ENCODE measurements at regions not wholly inside any gene's neighbourhood (a gene's known extent, or its start where the extent isn't known, plus 50 kb on each side); places are given as distances from the start of the nearest gene placed in this dataset.

DNA sequence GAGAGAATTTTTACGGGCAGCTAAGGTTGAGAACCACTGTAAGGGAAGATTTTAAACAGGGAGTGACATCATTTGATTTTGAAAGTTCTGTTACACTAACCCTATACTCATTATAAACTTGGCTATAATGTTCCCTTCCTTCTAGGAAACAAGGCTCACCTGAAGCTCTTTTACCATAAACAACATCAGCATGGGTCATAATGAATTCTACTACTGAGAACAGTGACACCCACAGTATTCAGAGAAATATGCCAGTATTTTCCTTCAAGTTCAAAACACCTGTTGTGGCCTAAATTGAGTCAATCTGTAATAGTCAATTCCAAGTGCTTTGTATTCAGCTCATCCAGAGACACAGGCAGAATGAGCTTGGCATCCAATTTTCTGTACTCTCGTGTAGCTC is 175.3 kb upstream of the STT3B start:
- H3K36me3 ChIP-seq, result no peaks in the 10 kb centered on the region
- no peak overlapping the region for H3K4me3 ChIP-seq
- ATAC-seq (ENCODE audit: low FRiP score in 2 of 2) (no peak), DNase-seq (no peak)
- H3K27ac ChIP-seq, result no peak overlapping the region
- no peaks in the 10 kb centered on the region for H3K27me3 ChIP-seq
- no peaks in the 10 kb centered on the region for H3K4me1 ChIP-seq
- TF ChIP-seq EP300 (IDR thresholded peaks at IDR 0.05) (no peak), POLR2A (IDR thresholded peaks at IDR 0.05) (no peak), POLR2AphosphoS5 (IDR thresholded peaks at IDR 0.05) (no peak)
- TF ChIP-seq, protein P1, sequence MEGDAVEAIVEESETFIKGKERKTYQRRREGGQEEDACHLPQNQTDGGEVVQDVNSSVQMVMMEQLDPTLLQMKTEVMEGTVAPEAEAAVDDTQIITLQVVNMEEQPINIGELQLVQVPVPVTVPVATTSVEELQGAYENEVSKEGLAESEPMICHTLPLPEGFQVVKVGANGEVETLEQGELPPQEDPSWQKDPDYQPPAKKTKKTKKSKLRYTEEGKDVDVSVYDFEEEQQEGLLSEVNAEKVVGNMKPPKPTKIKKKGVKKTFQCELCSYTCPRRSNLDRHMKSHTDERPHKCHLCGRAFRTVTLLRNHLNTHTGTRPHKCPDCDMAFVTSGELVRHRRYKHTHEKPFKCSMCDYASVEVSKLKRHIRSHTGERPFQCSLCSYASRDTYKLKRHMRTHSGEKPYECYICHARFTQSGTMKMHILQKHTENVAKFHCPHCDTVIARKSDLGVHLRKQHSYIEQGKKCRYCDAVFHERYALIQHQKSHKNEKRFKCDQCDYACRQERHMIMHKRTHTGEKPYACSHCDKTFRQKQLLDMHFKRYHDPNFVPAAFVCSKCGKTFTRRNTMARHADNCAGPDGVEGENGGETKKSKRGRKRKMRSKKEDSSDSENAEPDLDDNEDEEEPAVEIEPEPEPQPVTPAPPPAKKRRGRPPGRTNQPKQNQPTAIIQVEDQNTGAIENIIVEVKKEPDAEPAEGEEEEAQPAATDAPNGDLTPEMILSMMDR (IDR thresholded peaks at IDR 0.05), result no peak
- H3K9me3 ChIP-seq, result no peaks in the 10 kb centered on the region
- 91 to 98% methylated on average over 2 of the region's 2 CpGs for WGBS, 2 donors

DNA sequence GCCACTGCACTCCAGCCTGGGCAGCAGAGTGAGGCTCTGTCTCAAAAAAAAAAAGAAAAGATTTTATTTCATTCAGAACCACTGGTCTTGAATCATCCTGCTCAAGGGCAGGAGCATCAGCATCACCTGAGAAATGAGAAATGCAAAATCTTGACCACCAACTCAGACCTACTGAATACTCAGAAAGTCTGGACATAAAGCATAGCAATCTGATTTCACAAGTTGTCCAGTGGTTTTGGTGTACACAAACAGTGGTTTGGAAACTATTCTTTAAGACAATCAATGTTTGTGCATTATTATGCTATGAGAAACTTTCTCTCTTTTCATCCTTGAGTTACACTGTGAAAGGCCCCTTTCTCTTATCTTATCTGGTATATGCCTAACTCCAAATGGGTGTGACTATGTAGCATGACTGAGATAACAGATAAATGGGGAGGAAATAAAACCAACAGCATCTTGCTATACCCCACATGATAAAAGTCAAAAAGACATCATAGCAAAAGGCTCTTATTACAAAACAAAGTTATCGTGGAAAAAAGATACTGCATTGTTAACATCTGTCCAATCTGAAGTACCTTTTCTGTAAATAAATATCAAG is 174.2 kb upstream of the STT3B start:
- no peaks in the 10 kb centered on the region for H3K9me3 ChIP-seq
- no peaks in the 10 kb centered on the region for H3K36me3 ChIP-seq
- no peak overlapping the region for H3K4me3 ChIP-seq
- no peaks in the 10 kb centered on the region for H3K4me1 ChIP-seq
- no peaks in the 10 kb centered on the region for H3K27me3 ChIP-seq
- DNase-seq (no peak), ATAC-seq (ENCODE audit: low FRiP score in 2 of 2) (no peak)
- no peak overlapping the region for H3K27ac ChIP-seq
- TF ChIP-seq EP300 (IDR thresholded peaks at IDR 0.05) (no peak), POLR2AphosphoS5 (IDR thresholded peaks at IDR 0.05) (no peak), POLR2A (IDR thresholded peaks at IDR 0.05) (no peak)
- TF ChIP-seq, protein P1 (IDR thresholded peaks at IDR 0.05), result no peak
- 79 to 87% methylated on average over 1 of the region's 1 CpG for WGBS, 2 donors

- no peak overlapping the region for H3K27ac ChIP-seq
- DNase-seq, result no peak
Measured at GRCh38 chr3:31361371-31362273, 171.1 kb upstream of the STT3B start.

DNA sequence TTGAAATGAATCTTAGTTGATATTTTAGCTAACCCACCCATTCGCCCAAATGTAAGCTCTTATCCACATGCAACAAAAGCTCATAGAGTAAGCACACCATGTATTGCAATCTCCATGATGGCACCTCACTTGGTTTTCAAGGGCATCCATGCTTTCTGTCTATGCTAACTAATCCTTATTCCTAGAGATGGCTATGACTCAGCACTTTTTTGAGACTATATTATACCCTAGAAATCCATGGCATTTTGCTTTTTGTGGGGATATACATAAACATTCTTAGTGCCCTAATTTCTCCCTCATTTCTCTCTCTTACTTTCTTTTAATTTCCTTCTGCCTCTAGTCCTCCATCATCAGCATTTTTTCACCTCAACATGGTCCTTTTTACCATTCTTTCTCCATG is 168.5 kb upstream of the STT3B start:
- WGBS, 2 donors, result 100% methylated on average over 1 of the region's 1 CpG
- DNase-seq (no peak), ATAC-seq (ENCODE audit: low FRiP score in 2 of 2) (no peak)
- TF ChIP-seq POLR2A (IDR thresholded peaks at IDR 0.05) (no peak), POLR2AphosphoS5 (IDR thresholded peaks at IDR 0.05) (no peak), EP300 (IDR thresholded peaks at IDR 0.05) (no peak)
- TF ChIP-seq, protein P1 (IDR thresholded peaks at IDR 0.05), result no peak
- no peaks in the 10 kb centered on the region for H3K4me1 ChIP-seq
- no peaks in the 10 kb centered on the region for H3K36me3 ChIP-seq
- no peak overlapping the region for H3K27ac ChIP-seq
- H3K9me3 ChIP-seq, result no peaks in the 10 kb centered on the region
- H3K4me3 ChIP-seq, result no peak overlapping the region
- H3K27me3 ChIP-seq, result no peaks in the 10 kb centered on the region

More at GRCh38 chr3:31361371-31362273, 171.1 kb upstream of the STT3B start:
- TF ChIP-seq POLR2AphosphoS5 (IDR thresholded peaks at IDR 0.05), result no peak
- TF ChIP-seq, protein P1 (IDR thresholded peaks at IDR 0.05), result no peak
- TF ChIP-seq POLR2A (IDR thresholded peaks at IDR 0.05), result no peak
- no peak for TF ChIP-seq EP300 (IDR thresholded peaks at IDR 0.05)
- whole genome bisulfite sequencing, 2 donors, result 69% methylated on average over 6 of the region's 6 CpGs
- Histone ChIP-seq H3K4me3 (no peak overlapping the region), H3K36me3 (no peaks in the 10 kb centered on the region), H3K27me3 (no peaks in the 10 kb centered on the region), H3K9me3 (no peaks in the 10 kb centered on the region), H3K4me1 (no peaks in the 10 kb centered on the region)
- peak in 1 of 2 donors; percentile 48 for ATAC-seq (ENCODE audit: low FRiP score in 2 of 2)
